Mucosa of gallbladder (tissue), 1 donor: ENCODE measurements at regions not wholly inside any gene's neighbourhood (a gene's known extent, or its start where the extent isn't known, plus 50 kb on each side); places are given as distances from the start of the nearest gene placed in this dataset.
A peak's percentile ranks its signal among the peaks of the same experiment; 100 is the strongest.

Experiments used
- DNase-seq: peaks from one replicate; pipeline ENCODE4 v3.0.0-alpha.2; 2020; ENCODE audit warnings: low spot score
- donor health status: DM: no; HTN: no; CAD: no.

GRCh38 chr1:109826930-109827349, 63.2 kb upstream of the EPS8L3 start:
- no peak for DNase-seq

- no peak for DNase-seq
These were observed 62.7 kb upstream of the EPS8L3 start for GRCh38 chr1:109826446-109826845.

GRCh38 chr1:109824349-109825115, 60.8 kb upstream of the EPS8L3 start:
- DNase-seq = no peak

- no peak for DNase-seq
These were observed 60.0 kb upstream of the EPS8L3 start for GRCh38 chr1:109823543-109824348.

- DNase-seq = no peak
These were observed 59.2 kb upstream of the EPS8L3 start for GRCh38 chr1:109822749-109823542.

- no peak for DNase-seq
These were observed 58.4 kb upstream of the EPS8L3 start for GRCh38 chr1:109821831-109822745.

- peak; percentile 53 for DNase-seq
These were observed 57.5 kb upstream of the EPS8L3 start for GRCh38 chr1:109821221-109821669.

GRCh38 chr1:109819906-109820305, 56.2 kb upstream of the EPS8L3 start:
- DNase-seq = no peak

GRCh38 chr1:109818988-109819764, 55.5 kb upstream of the EPS8L3 start:
- DNase-seq = no peak

- no peak for DNase-seq
These were observed 54.7 kb upstream of the EPS8L3 start for GRCh38 chr1:109818271-109818987.

GRCh38 chr1:109817881-109818270, 54.2 kb upstream of the EPS8L3 start:
- no peak for DNase-seq

- DNase-seq = no peak
These were observed 53.3 kb upstream of the EPS8L3 start for GRCh38 chr1:109816975-109817535.

GRCh38 chr1:109816175-109816811, 52.6 kb upstream of the EPS8L3 start:
- no peak for DNase-seq

GRCh38 chr1:109815809-109816174, 52.1 kb upstream of the EPS8L3 start:
- no peak for DNase-seq

GRCh38 chr1:109814993-109815786, 51.5 kb upstream of the EPS8L3 start:
- no peak for DNase-seq

GRCh38 chr1:109814223-109814622, 50.5 kb upstream of the EPS8L3 start:
- no peak for DNase-seq
